HG02610 (cell line): ENCODE measurements at regions not wholly inside any gene's neighbourhood (a gene's known extent, or its start where the extent isn't known, plus 50 kb on each side); places are given as distances from the start of the nearest gene placed in this dataset.
"Not testable (repeated sequence)": the region's sequence is repeated elsewhere in the genome, so short reads cannot be mapped to it uniquely, and the experiment has no call there.

Experiments used
- ATAC-seq: cut with Tn5 transposase; IDR thresholded peaks from one replicate; pipeline ENCODE4 v1.9.1; 2021; ENCODE audit warnings: mild to moderate bottlenecking, moderate library complexity; ENCODE audit not compliant: unreplicated experiment

- no peak for ATAC-seq
Observed at GRCh38 chr3:75380276-75380771, 283.8 kb upstream of the FRG2C start.

GRCh38 chr3:75384016-75384415 is 280.1 kb upstream of the FRG2C start:
- not testable (repeated sequence) for ATAC-seq

GRCh38 chr3:75388486-75389124 is 275.5 kb upstream of the FRG2C start:
- ATAC-seq = not testable (repeated sequence)

GRCh38 chr3:75393288-75393694 is 270.8 kb upstream of the FRG2C start:
- ATAC-seq = not testable (repeated sequence)

- not testable (repeated sequence) for ATAC-seq
Observed at GRCh38 chr3:75394102-75394501, 270.0 kb upstream of the FRG2C start.

- ATAC-seq = not testable (repeated sequence)
Observed at GRCh38 chr3:75394562-75395360, 269.4 kb upstream of the FRG2C start.

GRCh38 chr3:75395580-75396315 is 268.4 kb upstream of the FRG2C start:
- no peak for ATAC-seq

GRCh38 chr3:75396316-75396802 is 267.8 kb upstream of the FRG2C start:
- no peak for ATAC-seq

- ATAC-seq = not testable (repeated sequence)
Observed at GRCh38 chr3:75397486-75397885, 266.6 kb upstream of the FRG2C start.

- ATAC-seq = not testable (repeated sequence)
Observed at GRCh38 chr3:75422101-75422945, 241.8 kb upstream of the FRG2C start.

GRCh38 chr3:75425379-75425778 is 238.7 kb upstream of the FRG2C start:
- not testable (repeated sequence) for ATAC-seq

- ATAC-seq = not testable (repeated sequence)
Observed at GRCh38 chr3:75427486-75427885, 236.6 kb upstream of the FRG2C start.

- ATAC-seq = not testable (repeated sequence)
Observed at GRCh38 chr3:75427906-75428305, 236.2 kb upstream of the FRG2C start.

- not testable (repeated sequence) for ATAC-seq
Observed at GRCh38 chr3:75429561-75430220, 234.4 kb upstream of the FRG2C start.

- ATAC-seq = not testable (repeated sequence)
Observed at GRCh38 chr3:75430406-75430805, 233.7 kb upstream of the FRG2C start.

- ATAC-seq = not testable (repeated sequence)
Observed at GRCh38 chr3:75431120-75431519, 233.0 kb upstream of the FRG2C start.

GRCh38 chr3:75432466-75432865 is 231.7 kb upstream of the FRG2C start:
- not testable (repeated sequence) for ATAC-seq

GRCh38 chr3:75432885-75433284 is 231.2 kb upstream of the FRG2C start:
- not testable (repeated sequence) for ATAC-seq

- ATAC-seq = not testable (repeated sequence)
Observed at GRCh38 chr3:75433295-75433694, 230.8 kb upstream of the FRG2C start.
